ENCODE measurements at regions not wholly inside any gene's neighbourhood (a gene's known extent, or its start where the extent isn't known, plus 50 kb on each side); places are given as distances from the start of the nearest gene placed in this dataset.

- ATAC-seq (no peak), DNase-seq (no peak)
- Mint-ChIP-seq H3K4me3 (no peak overlapping the region), H3K27me3 (peaks cover 0 to 8% (median 4%) of the 10 kb centered on the region in 5 donors), H3K27ac (no peak overlapping the region), H3K36me3 (no peaks in the 10 kb centered on the region), H3K4me1 (no peaks in the 10 kb centered on the region), H3K9me3 (peaks cover 0 to 3% (median 0%) of the 10 kb centered on the region in 11 donors)
- H3K4me3 ChIP-seq (ENCODE audit: low read length): no peak overlapping the region
- intact Hi-C loops (cut with micrococcal nuclease): no loop called here
- H3K9me3 ChIP-seq (ENCODE audit: control insufficient read depth in 2 of 3, low read length in 3 of 3): no peaks in the 10 kb centered on the region
- H3K4me1 ChIP-seq (ENCODE audit: control insufficient read depth in 2 of 2, insufficient read depth in 2 of 2, low read length in 2 of 2): no peaks in the 10 kb centered on the region
- no peak overlapping the region for H3K27ac ChIP-seq (ENCODE audit: low read depth, low read length)
- CTCF ChIA-PET: no interaction called here
- POLR2A ChIA-PET: no interaction called here
- no peaks in the 10 kb centered on the region for H3K27me3 ChIP-seq (ENCODE audit: control insufficient read depth in 2 of 2, insufficient read depth in 2 of 2, low read length in 2 of 2)
- H3K36me3 ChIP-seq (ENCODE audit: control insufficient read depth in 2 of 3, insufficient read depth in 3 of 3, low read length in 3 of 3): no peaks in the 10 kb centered on the region
These were observed 66.6 kb downstream of the TMEM17 start for GRCh38 chr2:62439425-62439824.

GRCh38 chr2:62437785-62438184 is 68.2 kb downstream of the TMEM17 start:
- Mint-ChIP-seq H3K27me3 (peaks cover 0 to 8% (median 4%) of the 10 kb centered on the region in 5 donors), H3K4me1 (no peaks in the 10 kb centered on the region), H3K4me3 (no peak overlapping the region), H3K36me3 (no peaks in the 10 kb centered on the region), H3K9me3 (peaks cover 0 to 3% (median 0%) of the 10 kb centered on the region in 11 donors), H3K27ac (no peak overlapping the region)
- ATAC-seq (no peak), DNase-seq (no peak)
- intact Hi-C loops (cut with micrococcal nuclease): no loop called here
- H3K27me3 ChIP-seq (ENCODE audit: control insufficient read depth in 2 of 2, insufficient read depth in 2 of 2, low read length in 2 of 2): no peaks in the 10 kb centered on the region
- H3K27ac ChIP-seq (ENCODE audit: low read depth, low read length): no peak overlapping the region
- H3K4me3 ChIP-seq (ENCODE audit: low read length): no peak overlapping the region
- POLR2A ChIA-PET: no interaction called here
- H3K9me3 ChIP-seq (ENCODE audit: control insufficient read depth in 2 of 3, low read length in 3 of 3): no peaks in the 10 kb centered on the region
- CTCF ChIA-PET: no interaction called here
- no peaks in the 10 kb centered on the region for H3K4me1 ChIP-seq (ENCODE audit: control insufficient read depth in 2 of 2, insufficient read depth in 2 of 2, low read length in 2 of 2)
- H3K36me3 ChIP-seq (ENCODE audit: control insufficient read depth in 2 of 3, insufficient read depth in 3 of 3, low read length in 3 of 3): no peaks in the 10 kb centered on the region

GRCh38 chr2:62435720-62436119 is 70.3 kb downstream of the TMEM17 start:
- intact Hi-C loops (cut with micrococcal nuclease): no loop called here
- H3K4me1 Mint-ChIP-seq: no peaks in the 10 kb centered on the region
- no peaks in the 10 kb centered on the region for H3K36me3 Mint-ChIP-seq
- no peak overlapping the region for H3K27ac ChIP-seq (ENCODE audit: low read depth, low read length)
- no peaks in the 10 kb centered on the region for H3K36me3 ChIP-seq (ENCODE audit: control insufficient read depth in 2 of 3, insufficient read depth in 3 of 3, low read length in 3 of 3)
- H3K9me3 ChIP-seq (ENCODE audit: control insufficient read depth in 2 of 3, low read length in 3 of 3): no peaks in the 10 kb centered on the region
- H3K27ac Mint-ChIP-seq: no peak overlapping the region
- no peak for DNase-seq
- peaks cover 0 to 3% (median 0%) of the 10 kb centered on the region in 11 donors for H3K9me3 Mint-ChIP-seq
- peaks cover 0 to 8% (median 0%) of the 10 kb centered on the region in 5 donors for H3K27me3 Mint-ChIP-seq
- H3K4me1 ChIP-seq (ENCODE audit: control insufficient read depth in 2 of 2, insufficient read depth in 2 of 2, low read length in 2 of 2): no peaks in the 10 kb centered on the region
- no peak for ATAC-seq
- ChIA-PET CTCF (no interaction called here), POLR2A (no interaction called here)
- H3K4me3 ChIP-seq (ENCODE audit: low read length): no peak overlapping the region
- H3K4me3 Mint-ChIP-seq: no peak overlapping the region
- H3K27me3 ChIP-seq (ENCODE audit: control insufficient read depth in 2 of 2, insufficient read depth in 2 of 2, low read length in 2 of 2): no peaks in the 10 kb centered on the region

- ATAC-seq: no peak
- Histone ChIP-seq H3K27ac (ENCODE audit: low read depth, low read length) (no peak overlapping the region), H3K36me3 (ENCODE audit: control insufficient read depth in 2 of 3, insufficient read depth in 3 of 3, low read length in 3 of 3) (no peaks in the 10 kb centered on the region), H3K9me3 (ENCODE audit: control insufficient read depth in 2 of 3, low read length in 3 of 3) (no peaks in the 10 kb centered on the region), H3K4me1 (ENCODE audit: control insufficient read depth in 2 of 2, insufficient read depth in 2 of 2, low read length in 2 of 2) (no peaks in the 10 kb centered on the region), H3K27me3 (ENCODE audit: control insufficient read depth in 2 of 2, insufficient read depth in 2 of 2, low read length in 2 of 2) (no peaks in the 10 kb centered on the region), H3K4me3 (ENCODE audit: low read length) (no peak overlapping the region)
- Mint-ChIP-seq H3K4me1 (no peaks in the 10 kb centered on the region), H3K27ac (no peak overlapping the region), H3K9me3 (peaks cover 0 to 3% (median 0%) of the 10 kb centered on the region in 11 donors), H3K36me3 (no peaks in the 10 kb centered on the region), H3K27me3 (peaks cover 0 to 7% (median 0%) of the 10 kb centered on the region in 5 donors), H3K4me3 (no peak overlapping the region)
- CTCF ChIA-PET: interaction anchor here (1.1 kb wide), 1 partner anchor 19 kb away, joined by 3 read pairs; no protein-coding TSS in a partner anchor
- intact Hi-C loops (cut with micrococcal nuclease): no loop called here
- POLR2A ChIA-PET: no interaction called here
- no peak for DNase-seq
These were observed 73.6 kb downstream of the TMEM17 start for GRCh38 chr2:62432407-62432806.

- Mint-ChIP-seq H3K4me1 (no peaks in the 10 kb centered on the region), H3K27ac (no peak overlapping the region), H3K27me3 (peaks cover 0 to 3% (median 0%) of the 10 kb centered on the region in 5 donors), H3K4me3 (no peak overlapping the region), H3K36me3 (no peaks in the 10 kb centered on the region), H3K9me3 (no peaks in the 10 kb centered on the region)
- POLR2A ChIA-PET: no interaction called here
- Histone ChIP-seq H3K27ac (ENCODE audit: low read depth, low read length) (no peak overlapping the region), H3K9me3 (ENCODE audit: control insufficient read depth in 2 of 3, low read length in 3 of 3) (no peaks in the 10 kb centered on the region), H3K4me1 (ENCODE audit: control insufficient read depth in 2 of 2, insufficient read depth in 2 of 2, low read length in 2 of 2) (no peaks in the 10 kb centered on the region), H3K27me3 (ENCODE audit: control insufficient read depth in 2 of 2, insufficient read depth in 2 of 2, low read length in 2 of 2) (no peaks in the 10 kb centered on the region), H3K36me3 (ENCODE audit: control insufficient read depth in 2 of 3, insufficient read depth in 3 of 3, low read length in 3 of 3) (no peaks in the 10 kb centered on the region), H3K4me3 (ENCODE audit: low read length) (no peak overlapping the region)
- intact Hi-C loops (cut with micrococcal nuclease): no loop called here
- ATAC-seq (no peak), DNase-seq (no peak)
- CTCF ChIA-PET: no interaction called here
These were observed 74.5 kb downstream of the TMEM17 start for GRCh38 chr2:62431512-62431911.

- Histone ChIP-seq H3K36me3 (ENCODE audit: control insufficient read depth in 2 of 3, insufficient read depth in 3 of 3, low read length in 3 of 3) (no peaks in the 10 kb centered on the region), H3K4me1 (ENCODE audit: control insufficient read depth in 2 of 2, insufficient read depth in 2 of 2, low read length in 2 of 2) (no peaks in the 10 kb centered on the region), H3K27me3 (ENCODE audit: control insufficient read depth in 2 of 2, insufficient read depth in 2 of 2, low read length in 2 of 2) (no peaks in the 10 kb centered on the region), H3K27ac (ENCODE audit: low read depth, low read length) (no peak overlapping the region), H3K9me3 (ENCODE audit: control insufficient read depth in 2 of 3, low read length in 3 of 3) (no peaks in the 10 kb centered on the region), H3K4me3 (ENCODE audit: low read length) (no peak overlapping the region)
- no peak for ATAC-seq
- CTCF ChIA-PET: interaction anchor here (0.9 kb wide), 1 partner anchor 14 kb away, joined by 4 read pairs; no protein-coding TSS in a partner anchor
- peaks cover 0 to 3% (median 0%) of the 10 kb centered on the region in 5 donors for H3K27me3 Mint-ChIP-seq
- no peaks in the 10 kb centered on the region for H3K4me1 Mint-ChIP-seq
- POLR2A ChIA-PET: no interaction called here
- no peak overlapping the region for H3K27ac Mint-ChIP-seq
- no peaks in the 10 kb centered on the region for H3K9me3 Mint-ChIP-seq
- H3K36me3 Mint-ChIP-seq: no peaks in the 10 kb centered on the region
- DNase-seq: no peak
- no peak overlapping the region for H3K4me3 Mint-ChIP-seq
- intact Hi-C loops (cut with micrococcal nuclease): no loop called here
These were observed 75.8 kb downstream of the TMEM17 start for GRCh38 chr2:62430146-62430545.

- H3K4me3 ChIP-seq (ENCODE audit: low read length): no peak overlapping the region
- Mint-ChIP-seq H3K36me3 (no peaks in the 10 kb centered on the region), H3K9me3 (no peaks in the 10 kb centered on the region), H3K4me3 (no peak overlapping the region), H3K27ac (no peak overlapping the region), H3K27me3 (peaks cover 0 to 3% (median 0%) of the 10 kb centered on the region in 5 donors), H3K4me1 (no peaks in the 10 kb centered on the region)
- POLR2A ChIA-PET: no interaction called here
- no peaks in the 10 kb centered on the region for H3K9me3 ChIP-seq (ENCODE audit: control insufficient read depth in 2 of 3, low read length in 3 of 3)
- H3K36me3 ChIP-seq (ENCODE audit: control insufficient read depth in 2 of 3, insufficient read depth in 3 of 3, low read length in 3 of 3): no peaks in the 10 kb centered on the region
- no peaks in the 10 kb centered on the region for H3K4me1 ChIP-seq (ENCODE audit: control insufficient read depth in 2 of 2, insufficient read depth in 2 of 2, low read length in 2 of 2)
- intact Hi-C loops (cut with micrococcal nuclease): no loop called here
- no peaks in the 10 kb centered on the region for H3K27me3 ChIP-seq (ENCODE audit: control insufficient read depth in 2 of 2, insufficient read depth in 2 of 2, low read length in 2 of 2)
- no peak for DNase-seq
- no peak overlapping the region for H3K27ac ChIP-seq (ENCODE audit: low read depth, low read length)
- CTCF ChIA-PET: interaction anchor here (1.1 kb wide), 1 partner anchor 14 kb away, joined by 3 read pairs; no protein-coding TSS in a partner anchor
- ATAC-seq: no peak
These were observed 78.8 kb downstream of the TMEM17 start for GRCh38 chr2:62427146-62427545.
